ENCODE measurements at regions not wholly inside any gene's neighbourhood (a gene's known extent, or its start where the extent isn't known, plus 50 kb on each side); places are given as distances from the start of the nearest gene placed in this dataset.
"Not testable (repeated sequence)": the region's sequence is repeated elsewhere in the genome, so short reads cannot be mapped to it uniquely, and the experiment has no call there.

GRCh38 chr10:90066435-90066834, 365.0 kb downstream of the KIF20B start (continued):
- TF ChIP-seq PBX3 (IDR thresholded peaks at IDR 0.05): no peak

GRCh38 chr10:90075995-90076394, 374.6 kb downstream of the KIF20B start:
- FAIRE-seq (no peak), ATAC-seq (no peak), DNase-seq (ENCODE audit: low read depth in 1 of 2, low spot score in 1 of 2) (no peak)
- Histone ChIP-seq H3K27ac (no peak overlapping the region), H3K4me2 (no peak overlapping the region), H3K4me3 (no peak overlapping the region), H3K4me1 (no peaks in the 10 kb centered on the region), H3K9me3 (no peaks in the 10 kb centered on the region)
- POLR2A ChIA-PET: no interaction called here
- CTCF ChIA-PET: no interaction called here
- no peak for TF ChIP-seq KDM1A (IDR thresholded peaks at IDR 0.05; ENCODE audit: low read depth)
- TF ChIP-seq POLR2A (IDR thresholded peaks at IDR 0.05; ENCODE audit: low read length): no peak
- 15% methylated on average over 2 of the region's 2 CpGs for WGBS (ENCODE audit: missing lambda C conversion rate)

- ChIA-PET POLR2A (no interaction called here), CTCF (interaction anchor here (1.1 kb wide), 1 partner anchor 125 kb away, joined by 3 read pairs; no protein-coding TSS in a partner anchor)
- Histone ChIP-seq H3K9me3 (no peaks in the 10 kb centered on the region), H3K4me2 (no peak overlapping the region), H3K4me1 (no peaks in the 10 kb centered on the region), H3K4me3 (no peak overlapping the region), H3K27ac (no peak overlapping the region)
- DNase-seq (ENCODE audit: low read depth in 1 of 2, low spot score in 1 of 2) (no peak), FAIRE-seq (no peak), ATAC-seq (no peak)
- 25% methylated on average over 2 of the region's 2 CpGs for WGBS (ENCODE audit: missing lambda C conversion rate)
- TF ChIP-seq E2F6 (IDR thresholded peaks at IDR 0.05; ENCODE audit: borderline replicate concordance, low read depth): no peak
- no peak for TF ChIP-seq SMC3 (IDR thresholded peaks at IDR 0.05)
- TF ChIP-seq PBX3 (IDR thresholded peaks at IDR 0.05): no peak
- no peak for TF ChIP-seq POLR2AphosphoS2 (conservative IDR thresholded peaks at IDR 0.05; ENCODE audit: low read length)
- no peak for TF ChIP-seq HEYL (CRISPR knock-in tag; IDR thresholded peaks at IDR 0.05)
- no peak for TF ChIP-seq BHLHE40 (IDR thresholded peaks at IDR 0.05; ENCODE audit: low read depth, low read length)
- no peak for TF ChIP-seq CHD4 (IDR thresholded peaks at IDR 0.05; ENCODE audit: borderline replicate concordance)
Observed at GRCh38 chr10:90079819-90080218, 378.4 kb downstream of the KIF20B start.

GRCh38 chr10:90086606-90087190, 385.3 kb downstream of the KIF20B start:
- CTCF ChIA-PET; ATAC-seq; POLR2A ChIA-PET; H3K4me2 ChIP-seq; H3K4me1 ChIP-seq; H3K27ac ChIP-seq; FAIRE-seq; H3K9me3 ChIP-seq; DNase-seq (ENCODE audit: low read depth in 1 of 2, low spot score in 1 of 2); H3K4me3 ChIP-seq: not testable (repeated sequence)
- WGBS (ENCODE audit: missing lambda C conversion rate): 60% methylated on average over 2 of the region's 2 CpGs

GRCh38 chr10:90087197-90088023, 386.0 kb downstream of the KIF20B start:
- Histone ChIP-seq H3K9me3 (no peaks in the 10 kb centered on the region), H3K4me1 (no peaks in the 10 kb centered on the region), H3K4me2 (no peak overlapping the region), H3K27ac (no peak overlapping the region), H3K4me3 (no peak overlapping the region)
- POLR2A ChIA-PET: no interaction called here
- ATAC-seq (peak in 1 of 2 experiments; percentile 43; a peak in 1 of 6 replicates), FAIRE-seq (no peak), DNase-seq (ENCODE audit: low read depth in 1 of 2, low spot score in 1 of 2) (peak in 1 of 2 experiments; percentile 14)
- 12% methylated on average over 2 of the region's 2 CpGs for WGBS (ENCODE audit: missing lambda C conversion rate)
- CTCF ChIA-PET: interaction anchor here (0.6 kb wide), 2 partner anchors 9 to 58 kb away, joined by 3 to 4 read pairs; no protein-coding TSS in a partner anchor
- TF ChIP-seq MAFK (IDR thresholded peaks at IDR 0.05; ENCODE audit: partially characterized antibody) (peak; percentile 61), CBX2 (IDR thresholded peaks at IDR 0.05; ENCODE audit: borderline replicate concordance, low read depth) (no peak), CTCF (IDR thresholded peaks at IDR 0.05) (no peak), MAX (IDR thresholded peaks at IDR 0.05) (no peak)
